Inflammatory macrophage treated with lipopolysaccharide for 4 hours (primary cell): ENCODE measurements at regions not wholly inside any gene's neighbourhood (a gene's known extent, or its start where the extent isn't known, plus 50 kb on each side); places are given as distances from the start of the nearest gene placed in this dataset.
"Not testable (repeated sequence)": the region's sequence is repeated elsewhere in the genome, so short reads cannot be mapped to it uniquely, and the experiment has no call there.

ENCODE experiments used
- DNase-seq: peaks from one replicate; pipeline ENCODE4 v3.0.0-alpha.2; 2020

- no peak for DNase-seq
Observed at GRCh38 chr1:73026114-73026513, 743.8 kb upstream of the NEGR1 start.

DNA sequence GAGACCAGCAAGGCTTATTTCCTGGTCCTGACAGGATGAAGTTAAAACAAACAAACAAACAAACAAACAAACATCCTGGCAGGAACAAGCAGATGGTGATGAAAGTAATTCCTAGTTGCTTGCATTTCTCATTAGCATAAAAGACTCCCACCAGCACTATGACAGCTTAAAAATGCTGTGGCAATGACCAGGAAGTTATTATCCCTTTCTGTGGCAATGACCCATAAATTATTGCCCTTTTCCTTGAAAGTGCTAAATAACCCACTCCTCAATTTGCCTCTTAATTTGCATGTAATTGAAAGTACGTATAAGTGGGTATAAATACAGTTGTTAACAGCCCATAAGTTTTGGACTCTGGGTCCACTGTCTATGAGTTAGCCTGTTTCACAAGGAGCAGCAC is 727.6 kb upstream of the NEGR1 start:
- DNase-seq: no peak

- no peak for DNase-seq
Observed at GRCh38 chr1:73009311-73009710, 727.0 kb upstream of the NEGR1 start.

DNA sequence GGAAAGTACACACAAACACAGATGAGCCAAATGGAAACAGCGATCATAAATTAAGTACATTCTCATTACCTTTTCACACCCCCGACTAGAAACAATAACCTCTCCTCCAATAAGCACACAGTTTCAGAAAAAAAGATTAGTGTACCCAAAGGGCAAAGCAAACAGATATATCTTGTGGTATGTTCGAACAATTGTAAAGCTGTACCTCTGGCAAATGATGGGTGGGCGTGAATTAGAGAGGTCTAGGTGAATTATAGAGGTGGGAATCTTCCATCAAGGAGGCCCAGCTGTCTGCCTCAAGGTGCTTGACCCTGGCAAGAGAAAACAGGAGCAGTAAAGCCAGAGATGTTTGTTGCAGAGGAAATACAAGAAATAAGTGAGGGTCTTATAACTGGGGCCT is 715.3 kb upstream of the NEGR1 start:
- no peak for DNase-seq

- DNase-seq: no peak
Observed at GRCh38 chr1:72997041-72997440, 714.7 kb upstream of the NEGR1 start.

DNA sequence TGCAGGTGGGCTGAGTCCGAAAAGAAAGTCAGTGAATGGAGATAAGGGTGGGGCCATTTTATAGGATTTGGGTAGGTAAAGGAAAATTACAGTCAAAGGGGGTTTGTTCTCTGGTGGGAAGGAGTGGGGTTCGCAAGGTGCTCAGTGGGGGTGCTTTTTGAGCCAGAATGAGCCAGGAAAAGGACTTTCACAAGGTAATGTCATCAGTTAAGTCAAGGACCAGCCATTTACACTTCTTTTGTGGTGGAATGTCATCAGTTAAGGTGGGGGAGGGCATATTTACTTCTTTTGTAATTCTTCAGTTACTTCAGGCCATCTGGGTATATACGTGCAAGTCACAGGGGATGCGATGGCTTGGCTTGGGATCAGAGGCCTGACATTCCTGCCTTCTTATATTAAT is 705.5 kb upstream of the NEGR1 start:
- not testable (repeated sequence) for DNase-seq

- DNase-seq: no peak
Observed at GRCh38 chr1:72986591-72987290, 704.4 kb upstream of the NEGR1 start.

- not testable (repeated sequence) for DNase-seq
Observed at GRCh38 chr1:72985024-72985423, 702.7 kb upstream of the NEGR1 start.

- not testable (repeated sequence) for DNase-seq
Observed at GRCh38 chr1:72983011-72983410, 700.7 kb upstream of the NEGR1 start.

- DNase-seq: no peak
Observed at GRCh38 chr1:72969461-72969860, 687.1 kb upstream of the NEGR1 start.

- DNase-seq: no peak
Observed at GRCh38 chr1:72954943-72955342, 672.6 kb upstream of the NEGR1 start.

DNA sequence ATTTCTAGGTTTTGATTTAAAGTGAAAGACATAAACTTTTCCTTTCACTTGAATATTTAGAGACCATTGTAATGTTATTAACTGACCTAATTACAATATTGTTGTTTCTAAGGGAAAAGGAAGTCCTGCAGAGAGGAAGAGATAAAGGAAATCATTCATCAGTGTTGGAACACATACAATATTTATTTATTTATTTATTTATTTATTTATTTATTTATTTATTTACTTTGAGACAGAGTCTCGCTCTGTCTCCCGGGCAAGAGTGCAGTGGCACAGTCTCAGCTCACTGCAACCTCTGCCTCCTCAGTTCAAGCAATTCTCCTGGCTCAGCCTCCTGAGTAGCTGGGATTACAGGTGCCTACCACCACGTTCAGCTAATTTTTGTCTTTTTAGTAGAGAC is 668.6 kb upstream of the NEGR1 start:
- DNase-seq: not testable (repeated sequence)

- DNase-seq: no peak
Observed at GRCh38 chr1:72946903-72947499, 664.7 kb upstream of the NEGR1 start.

DNA sequence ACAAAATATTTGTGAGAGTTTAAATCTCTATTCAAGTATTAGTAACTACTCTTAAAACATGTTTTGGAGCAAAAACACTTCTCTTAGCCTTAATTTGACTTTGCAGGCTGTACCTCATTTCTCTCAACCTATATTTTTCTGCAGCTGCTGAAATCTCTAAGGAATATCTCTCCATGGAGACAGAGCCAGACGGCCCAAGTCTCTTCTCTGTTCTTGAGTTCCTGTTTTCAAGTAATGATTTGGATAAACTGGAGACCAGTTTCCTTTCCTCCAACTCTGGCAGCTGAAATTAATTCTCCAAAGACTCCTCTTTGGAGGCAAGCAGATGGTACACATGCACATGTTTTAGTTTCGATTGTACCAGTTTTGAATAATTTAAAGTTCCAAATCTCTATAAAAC is 659.7 kb upstream of the NEGR1 start:
- no peak for DNase-seq

DNA sequence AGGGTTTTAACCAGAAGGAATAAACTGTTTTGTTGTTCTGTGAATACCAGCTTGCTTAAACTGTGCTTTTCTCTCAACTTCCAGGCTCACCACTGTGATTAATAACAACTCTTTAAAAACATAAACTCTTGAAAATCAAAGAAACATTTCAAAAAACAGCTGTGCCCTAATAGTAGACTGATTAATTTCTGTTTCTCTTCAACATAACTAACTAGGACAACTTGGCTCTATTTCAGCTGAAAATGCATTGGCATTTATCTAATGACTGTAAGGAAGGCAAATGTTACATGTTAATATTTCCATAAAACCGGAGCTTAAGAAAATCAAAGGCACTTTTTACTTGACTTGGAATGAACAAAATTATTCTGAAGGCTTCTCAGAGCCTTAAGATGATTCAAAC is 656.1 kb upstream of the NEGR1 start:
- DNase-seq: no peak

DNA sequence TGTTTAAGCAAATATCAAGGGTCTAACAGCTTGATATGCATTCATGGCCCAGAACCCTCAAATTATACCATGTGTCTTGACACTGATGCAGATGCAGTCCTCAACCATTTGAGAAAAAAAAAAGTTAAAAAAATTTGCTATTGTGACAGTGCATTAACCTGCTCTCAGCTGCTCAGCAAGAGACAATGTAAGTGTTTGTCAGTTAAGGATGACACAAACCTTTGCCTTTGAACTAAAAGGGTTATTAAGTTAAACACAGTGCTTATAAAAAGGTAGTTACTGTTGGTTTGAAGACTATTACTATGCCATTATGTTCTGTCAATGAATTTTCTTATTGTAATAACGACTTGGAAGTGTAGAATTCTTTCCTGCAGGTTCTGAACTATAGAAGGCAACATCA is 655.6 kb upstream of the NEGR1 start:
- no peak for DNase-seq

GRCh38 chr1:72936942-72937341 is 654.6 kb upstream of the NEGR1 start:
- no peak for DNase-seq

GRCh38 chr1:72936151-72936740 is 653.9 kb upstream of the NEGR1 start:
- DNase-seq: no peak

DNA sequence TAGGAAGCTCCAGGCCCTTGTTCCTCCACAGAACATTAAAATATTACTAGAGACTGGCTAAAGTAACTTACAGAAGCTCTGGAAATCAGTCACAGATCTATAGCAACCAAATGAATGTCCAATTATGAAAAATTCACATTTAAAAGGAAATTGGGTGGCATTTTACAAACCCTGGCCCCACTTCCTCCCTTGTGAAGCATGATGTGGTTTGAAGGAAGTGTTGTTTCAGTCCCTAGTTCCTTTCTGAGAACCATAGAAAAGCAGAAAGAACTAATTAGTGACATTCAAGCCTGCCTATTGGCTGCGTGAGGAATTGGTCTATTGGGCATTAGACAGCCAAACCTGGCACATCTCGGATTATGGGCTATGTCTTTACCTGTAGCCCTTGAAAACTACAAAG is 649.7 kb upstream of the NEGR1 start:
- no peak for DNase-seq

- DNase-seq: no peak
Observed at GRCh38 chr1:72930528-72930927, 648.2 kb upstream of the NEGR1 start.

- no peak for DNase-seq
Observed at GRCh38 chr1:72918940-72919339, 636.6 kb upstream of the NEGR1 start.

GRCh38 chr1:72917920-72918319 is 635.6 kb upstream of the NEGR1 start:
- no peak for DNase-seq

GRCh38 chr1:72915581-72915980 is 633.2 kb upstream of the NEGR1 start:
- DNase-seq: no peak

DNA sequence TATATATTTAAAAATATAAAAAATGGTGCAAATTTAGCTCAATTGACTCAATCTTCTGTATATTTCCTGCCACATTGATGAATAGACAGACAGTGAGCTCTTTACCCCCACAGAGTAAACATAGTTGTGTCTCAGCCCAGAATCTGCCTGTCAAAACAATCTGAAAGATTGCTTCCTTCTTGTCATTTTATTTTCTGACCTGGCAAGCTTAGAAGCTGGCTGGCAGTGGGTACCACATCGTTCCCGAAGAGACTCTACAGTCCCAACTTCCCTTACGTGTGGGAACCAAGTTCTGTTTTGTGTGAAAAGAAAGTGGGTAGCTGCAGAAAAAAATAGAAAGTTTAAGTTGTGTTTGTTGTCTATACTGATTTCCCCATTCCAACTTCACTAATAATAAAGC is 629.3 kb upstream of the NEGR1 start:
- DNase-seq: no peak

GRCh38 chr1:72896256-72896655 is 613.9 kb upstream of the NEGR1 start:
- no peak for DNase-seq
